ENCODE measurements at regions not wholly inside any gene's neighbourhood (a gene's known extent, or its start where the extent isn't known, plus 50 kb on each side); places are given as distances from the start of the nearest gene placed in this dataset.

GRCh38 chr4:171067422-171067821, 745.8 kb upstream of the GALNTL6 start:
- TF ChIP-seq CTCF (conservative IDR thresholded peaks at IDR 0.05 in 1 of 2, IDR thresholded peaks at IDR 0.05 in 1 of 2; ENCODE audit: extremely low read depth in 1 of 2, insufficient read depth in 1 of 2, low read depth in 1 of 2, low read length in 2 of 2) (peak in 1 of 2 donors; percentile 18), EZH2 (IDR thresholded peaks at IDR 0.05; ENCODE audit: borderline replicate concordance, low read length) (no peak)

Measured in mammary epithelial cell (primary cell).